H1 (cell line): ENCODE measurements at regions not wholly inside any gene's neighbourhood (a gene's known extent, or its start where the extent isn't known, plus 50 kb on each side); places are given as distances from the start of the nearest gene placed in this dataset.

Source experiments
- CTCF ChIA-PET: fragments of 300-600 bp; sonication (Branson Sonifier 250); formaldehyde crosslinking; loops from one replicate; lab custom pipeline; 2021; ENCODE audit not compliant: partially characterized antibody; lab: Charles Lee
- POLR2A ChIA-PET: fragments of 300-600 bp; sonication (Branson Sonifier 250); formaldehyde crosslinking; loops from one replicate; lab custom pipeline; 2021; ENCODE audit warnings: inconsistent platforms; ENCODE audit not compliant: partially characterized antibody; lab: Charles Lee
- DNase-seq, 2 experiments: peaks; one replicate each; pipeline versions ENCODE4 v3.0.0 to v3.0.0-alpha.2; 2010 to 2022; ENCODE audit warnings: low spot score in 2 of 2, low read depth in 1 of 2, mixed read lengths in 1 of 2
- FAIRE-seq: peaks from 2 replicates; lab custom pipeline; 2011; peaks lifted over from hg19 to GRCh38; lab: Jason Lieb, UNC
- H2AFZ ChIP-seq: 2 replicates; pipeline ENCODE4 v1.8.1; 2012; ENCODE audit warnings: low read length, inconsistent platforms
- H2AK5ac ChIP-seq: 2 replicates; pipeline ENCODE4 v1.6.1; 2013; ENCODE audit warnings: low read depth, low read length
- H2BK120ac ChIP-seq: replicated peaks from 2 replicates; pipeline ENCODE3; 2013; ENCODE audit warnings: low read depth, low read length, inconsistent platforms
- H2BK12ac ChIP-seq: 2 replicates; pipeline ENCODE4 v1.6.1; 2013; ENCODE audit warnings: low read depth, low read length
- H2BK15ac ChIP-seq: 2 replicates; pipeline ENCODE4 v1.6.1; 2013; ENCODE audit warnings: low read length
- H2BK20ac ChIP-seq: 2 replicates; pipeline ENCODE4 v1.6.1; 2013; ENCODE audit warnings: low read length
- H2BK5ac ChIP-seq: 2 replicates; pipeline ENCODE4 v1.6.1; 2013; ENCODE audit warnings: low read depth, low read length
- H3K14ac ChIP-seq: 2 replicates; pipeline ENCODE4 v1.6.1; 2013; ENCODE audit warnings: inconsistent platforms; ENCODE audit not compliant: insufficient read length
- H3K18ac ChIP-seq: 2 replicates; pipeline ENCODE4 v1.6.1; 2013; ENCODE audit warnings: low read length; ENCODE audit errors: extremely low read depth
- H3K23ac ChIP-seq: 2 replicates; pipeline ENCODE4 v1.6.1; 2013; ENCODE audit warnings: inconsistent platforms; ENCODE audit not compliant: insufficient read length
- H3K23me2 ChIP-seq: 2 replicates; pipeline ENCODE4 v1.6.1; 2013; ENCODE audit warnings: low read depth, low read length
- H3K27ac ChIP-seq: 2 replicates; pipeline ENCODE4 v1.6.1; 2011; ENCODE audit warnings: low read depth, low read length, inconsistent platforms
- H3K27me3 ChIP-seq, 4 experiments: replicated peaks in 1 of 4; 1 replicate in 1 of 4; 2 replicates in 3 of 4; pipeline versions ENCODE4 v1.6.1 to v1.8.1; 2011 to 2013; ENCODE audit warnings: low read length in 3 of 4, mild to moderate bottlenecking in 3 of 4, inconsistent platforms in 2 of 4, mixed read lengths in 2 of 4, moderate library complexity in 1 of 4; ENCODE audit not compliant: control insufficient read depth in 3 of 4, insufficient read depth in 3 of 4; ENCODE audit errors: extremely low read depth in 1 of 4
- H3K36me3 ChIP-seq, 4 experiments: 2 replicates each; pipeline versions ENCODE4 v1.6.1 to v1.8.1; 2011 to 2013; ENCODE audit warnings: mild to moderate bottlenecking in 4 of 4, low read length in 3 of 4, moderate library complexity in 2 of 4, control low read depth in 1 of 4, inconsistent platforms in 1 of 4; ENCODE audit not compliant: insufficient read depth in 4 of 4, control insufficient read depth in 2 of 4
- H3K4ac ChIP-seq: replicated peaks from 2 replicates; pipeline ENCODE3; 2013; ENCODE audit warnings: low read length, low read depth, mixed read lengths, inconsistent platforms; ENCODE audit not compliant: insufficient read length
- H3K4me1 ChIP-seq, 4 experiments: replicated peaks in 1 of 4; 1 replicate in 1 of 4; 2 replicates in 3 of 4; pipeline versions ENCODE4 v1.6.1 to v1.8.1; 2011 to 2013; ENCODE audit warnings: low read length in 3 of 4, inconsistent platforms in 2 of 4, mixed read lengths in 1 of 4; ENCODE audit not compliant: insufficient read depth in 4 of 4, control insufficient read depth in 3 of 4
- H3K4me2 ChIP-seq, 2 experiments: 2 replicates each; pipeline versions ENCODE4 v1.6.1 to v1.8.1; 2011 to 2013; ENCODE audit warnings: low read depth in 2 of 2, low read length in 2 of 2, control low read depth in 1 of 2, inconsistent platforms in 1 of 2, mild to moderate bottlenecking in 1 of 2; ENCODE audit not compliant: insufficient read depth in 1 of 2
- H3K4me3 ChIP-seq, 4 experiments: fragments of 200-600, 300-600 bp in 1 of 4; sonication (generic), shearing (Covaris generic), sonication (Bioruptor Twin) in 1 of 4; 2 replicates each; pipeline versions ENCODE4 v1.5.1 to v1.8.1; 2011 to 2016; ENCODE audit warnings: low read length in 4 of 4, low read depth in 3 of 4, control low read depth in 2 of 4, inconsistent platforms in 2 of 4, mild to moderate bottlenecking in 2 of 4, mixed read lengths in 1 of 4, moderate library complexity in 1 of 4; ENCODE audit not compliant: insufficient read depth in 2 of 4; ENCODE audit errors: extremely low read depth in 1 of 4
- H3K56ac ChIP-seq: replicated peaks from 2 replicates; pipeline ENCODE3; 2013; ENCODE audit warnings: low read depth, mild to moderate bottlenecking, mixed read lengths, low read length, inconsistent platforms; ENCODE audit not compliant: insufficient read length
- H3K79me1 ChIP-seq: 2 replicates; pipeline ENCODE4 v1.6.1; 2013; ENCODE audit warnings: low read depth, low read length, control low read depth
- H3K79me2 ChIP-seq, 2 experiments: 2 replicates each; pipeline versions ENCODE4 v1.6.1 to v1.8.1; 2012 to 2013; ENCODE audit warnings: low read length in 2 of 2, mild to moderate bottlenecking in 2 of 2, inconsistent platforms in 1 of 2; ENCODE audit not compliant: insufficient read depth in 2 of 2, control insufficient read depth in 1 of 2
- H3K9ac ChIP-seq, 4 experiments: replicated peaks in 1 of 4; 1 replicate in 1 of 4; 2 replicates in 3 of 4; pipeline versions ENCODE4 v1.6.1 to v1.8.1; 2011 to 2013; ENCODE audit warnings: low read depth in 3 of 4, low read length in 3 of 4, control low read depth in 2 of 4, mild to moderate bottlenecking in 2 of 4, moderate library complexity in 2 of 4, inconsistent platforms in 1 of 4; ENCODE audit errors: extremely low read depth in 1 of 4
- H3K9me3 ChIP-seq, 2 experiments: 2 replicates each; pipeline versions ENCODE4 v1.6.1 to v1.8.1; 2012 to 2013; ENCODE audit warnings: mild to moderate bottlenecking in 2 of 2, moderate library complexity in 2 of 2, control low read depth in 1 of 2, inconsistent platforms in 1 of 2, low read depth in 1 of 2, low read length in 1 of 2, mixed read lengths in 1 of 2; ENCODE audit not compliant: insufficient read depth in 2 of 2
- H4K20me1 ChIP-seq, 2 experiments: replicated peaks in 1 of 2; 2 replicates each; pipeline versions ENCODE3 to v1.8.1; 2011 to 2013; ENCODE audit warnings: inconsistent platforms in 2 of 2, low read length in 2 of 2, mild to moderate bottlenecking in 1 of 2; ENCODE audit not compliant: insufficient read depth in 2 of 2, control insufficient read depth in 1 of 2
- H4K5ac ChIP-seq: 2 replicates; pipeline ENCODE4 v1.6.1; 2013; ENCODE audit warnings: low read length, low read depth, mixed read lengths, inconsistent platforms; ENCODE audit not compliant: insufficient read length
- H4K8ac ChIP-seq: 2 replicates; pipeline ENCODE4 v1.8.0; 2013; ENCODE audit warnings: mild to moderate bottlenecking, moderate library complexity, low read length, inconsistent platforms; ENCODE audit not compliant: insufficient read depth; ENCODE audit errors: extremely low read depth
- H4K91ac ChIP-seq: replicated peaks from 2 replicates; pipeline ENCODE3; 2013; ENCODE audit warnings: low read length, mixed read lengths, inconsistent platforms; ENCODE audit not compliant: insufficient read length
- BRCA1 ChIP-seq: IDR thresholded peaks from 2 replicates; pipeline ENCODE4 v1.6.1; 2012; ENCODE audit warnings: low read depth, low read length, improper control_type of control experiment
- CBX5 ChIP-seq: fragments of 300-800, 300-1000 bp; sonication (generic); IDR thresholded peaks from 2 replicates; pipeline ENCODE4 v1.7.1; 2016; ENCODE audit warnings: antibody characterized with exemption, low read length, low read depth
- CBX8 ChIP-seq: fragments of 300-800, 300-1000 bp; sonication (generic); IDR thresholded peaks from 2 replicates; pipeline ENCODE4 v1.7.1; 2016; ENCODE audit warnings: low read depth, low read length, borderline replicate concordance
- EP300 ChIP-seq, 2 experiments: IDR thresholded peaks; 1 replicate in 1 of 2; 2 replicates in 1 of 2; pipeline ENCODE4 v1.6.1; 2011 to 2012; ENCODE audit warnings: low read depth in 2 of 2, low read length in 2 of 2, mild to moderate bottlenecking in 2 of 2, borderline replicate concordance in 1 of 2, inconsistent platforms in 1 of 2, moderate library complexity in 1 of 2
- EZH2 ChIP-seq: fragments of 200-600 bp; sonication (generic); IDR thresholded peaks from 2 replicates; pipeline ENCODE4 v1.7.1; 2012; ENCODE audit warnings: low read depth, mild to moderate bottlenecking, moderate library complexity, low read length, inconsistent platforms; ENCODE audit not compliant: severe bottlenecking
- FOSL1 ChIP-seq: IDR thresholded peaks from 2 replicates; pipeline ENCODE4 v1.6.1; 2011; ENCODE audit warnings: mild to moderate bottlenecking, low read depth, low read length, moderate library complexity; ENCODE audit not compliant: insufficient read depth
- MAX ChIP-seq: IDR thresholded peaks from 2 replicates; pipeline ENCODE4 v1.6.1; 2012; ENCODE audit warnings: inconsistent platforms
- NRF1 ChIP-seq: IDR thresholded peaks from 2 replicates; pipeline ENCODE4 v1.6.1; 2011; ENCODE audit warnings: mild to moderate bottlenecking, low read depth, low read length, improper control_type of control experiment
- PHF8 ChIP-seq: fragments of 200-600 bp; sonication (generic); conservative IDR thresholded peaks from 2 replicates; pipeline ENCODE4 v1.7.1; 2012; ENCODE audit warnings: low read depth, mild to moderate bottlenecking, inconsistent platforms, low read length, moderate library complexity
- POLR2AphosphoS5 ChIP-seq: IDR thresholded peaks from 2 replicates; pipeline ENCODE4 v1.6.1; 2011; ENCODE audit warnings: low read depth, low read length
- RBBP5 ChIP-seq: IDR thresholded peaks from 2 replicates; pipeline ENCODE4 v1.7.1; 2012; ENCODE audit warnings: low read depth, mild to moderate bottlenecking, inconsistent platforms, low read length, moderate library complexity, borderline replicate concordance
- RXRA ChIP-seq: IDR thresholded peaks from 2 replicates; pipeline ENCODE4 v1.6.1; 2011; ENCODE audit warnings: low read depth, mild to moderate bottlenecking, low read length, moderate library complexity; ENCODE audit not compliant: insufficient read depth
- SRF ChIP-seq: IDR thresholded peaks from 2 replicates; pipeline ENCODE4 v1.6.1; 2011; ENCODE audit warnings: mild to moderate bottlenecking, low read depth, low read length, moderate library complexity
- TAF1 ChIP-seq: IDR thresholded peaks from 2 replicates; pipeline ENCODE4 v1.6.1; 2011; ENCODE audit warnings: mild to moderate bottlenecking, low read depth, low read length
- TBP ChIP-seq: IDR thresholded peaks from 2 replicates; pipeline ENCODE4 v1.6.1; 2011; ENCODE audit warnings: low read depth, low read length, improper control_type of control experiment
- WGBS, 2 experiments: shearing (Covaris generic) in 1 of 2; methylation state at CpG; one replicate each; pipeline versions ENCODE4 v1.1.6 to v1.1.7; 2013 to 2015; ENCODE audit warnings: low lambda C conversion rate in 2 of 2, mixed read lengths in 2 of 2, inconsistent platforms in 1 of 2, low coverage in 1 of 2, missing lambda C conversion rate in 1 of 2; ENCODE audit not compliant: insufficient replicate concordance in 2 of 2, insufficient coverage in 1 of 2, insufficient read length in 1 of 2; ENCODE audit errors: extremely low coverage in 1 of 2, missing lambda C conversion rate in 1 of 2; 5-methylcytosine and 5-hydroxymethylcytosine counted together

- Histone ChIP-seq H3K4me3 (no peak overlapping the region), H3K4me1 (no peaks in the 10 kb centered on the region; a peak in 2 of 7 replicates), H3K27ac (no peak overlapping the region), H2BK12ac (no peak overlapping the region), H2BK5ac (no peak overlapping the region), H3K79me1 (no peaks in the 10 kb centered on the region), H3K9me3 (no peaks in the 10 kb centered on the region), H2AFZ (no peak overlapping the region), H3K14ac (no peak overlapping the region), H4K20me1 (no peaks in the 10 kb centered on the region), H3K36me3 (no peaks in the 10 kb centered on the region), H3K4me2 (no peak overlapping the region), H2BK20ac (no peak overlapping the region), H4K5ac (no peak overlapping the region), H3K23me2 (no peaks in the 10 kb centered on the region), H3K79me2 (no peaks in the 10 kb centered on the region), H3K23ac (no peak overlapping the region), H3K9ac (no peak overlapping the region), H2AK5ac (no peak overlapping the region), H2BK120ac (no peak overlapping the region), H3K18ac (no peak overlapping the region), H3K27me3 (no peaks in the 10 kb centered on the region), H4K8ac (no peak overlapping the region), H4K91ac (no peak overlapping the region), H2BK15ac (no peak overlapping the region), H3K56ac (no peak overlapping the region), H3K4ac (no peak overlapping the region)
- WGBS, 2 experiments = 86% methylated on average over 2 of the region's 2 CpGs; no CpG with 5 or more reads in 1 of the 2 experiments
- POLR2A ChIA-PET = no interaction called here
- CTCF ChIA-PET = interaction anchor here (0.6 to 3.3 kb wide), 6 partner anchors 14 to 598 kb away, joined by 3 to 12 read pairs (median 4); no protein-coding TSS in a partner anchor
- FAIRE-seq (no peak), DNase-seq (no peak)
- no peak for TF ChIP-seq BRCA1
- TF ChIP-seq EZH2 = no peak
- no peak for TF ChIP-seq FOSL1
- TF ChIP-seq RXRA = no peak
- no peak for TF ChIP-seq NRF1
- no peak for TF ChIP-seq MAX
- no peak for TF ChIP-seq TBP
- no peak for TF ChIP-seq CBX5
- TF ChIP-seq TAF1 = no peak
- no peak for TF ChIP-seq SRF
- no peak for TF ChIP-seq PHF8
- no peak for TF ChIP-seq RBBP5
- TF ChIP-seq EP300 (IDR thresholded peaks at IDR 0.05; ENCODE audit: borderline replicate concordance in 1 of 2, low read depth in 2 of 2, low read length in 2 of 2) = no peak
- no peak for TF ChIP-seq POLR2AphosphoS5
- no peak for TF ChIP-seq CBX8
Measured at GRCh38 chr1:37174876-37175275, 140.6 kb upstream of the GRIK3 start.
